Endothelial cell of umbilical vein (primary cell): ENCODE measurements at regions not wholly inside any gene's neighbourhood (a gene's known extent, or its start where the extent isn't known, plus 50 kb on each side); places are given as distances from the start of the nearest gene placed in this dataset.

Experiments
- BruUV-seq: library from RNA; stranded (reverse); fragments of 400-500 nt; replicated peaks from 2 replicates; lab custom pipeline; 2021; lab: Mats Ljungman, UMichigan
- CTCF ChIA-PET: fragments of 300-600, 350-600 bp; sonication (Branson Sonifier 250); formaldehyde crosslinking; loops from one replicate; lab custom pipeline; 2021; ENCODE audit warnings: antibody characterized with exemption, inconsistent platforms; lab: Charles Lee
- POLR2A ChIA-PET: fragments of 300-600, 350-600 bp; sonication (Branson Sonifier 250); formaldehyde crosslinking; loops from one replicate; lab custom pipeline; 2021; ENCODE audit warnings: antibody characterized with exemption, inconsistent platforms; lab: Charles Lee
- DNase-seq: peaks from one replicate; pipeline ENCODE4 v3.0.0-alpha.2; 2011; ENCODE audit warnings: low read depth, low spot score
- FAIRE-seq: peaks from 2 replicates; lab custom pipeline; 2011; peaks lifted over from hg19 to GRCh38; lab: Jason Lieb, UNC
- H2AFZ ChIP-seq: 2 replicates; pipeline ENCODE4 v1.6.0; 2012; ENCODE audit warnings: low read depth, low read length, control low read depth, inconsistent platforms
- H3K27ac ChIP-seq: 2 replicates; pipeline ENCODE4 v1.5.1; 2011; ENCODE audit warnings: low read depth, mild to moderate bottlenecking, control low read depth, low read length, moderate library complexity; ENCODE audit not compliant: insufficient read depth
- H3K27me3 ChIP-seq, 2 experiments: 2 replicates each; pipeline versions ENCODE4 v1.6.0 to v1.6.1; 2011; ENCODE audit warnings: low read length in 2 of 2, mixed read lengths in 1 of 2; ENCODE audit not compliant: control insufficient read depth in 2 of 2, insufficient read depth in 2 of 2
- H3K36me3 ChIP-seq, 2 experiments: 2 replicates in 1 of 2; 3 replicates in 1 of 2; pipeline ENCODE4 v1.5.1; 2011; ENCODE audit warnings: low read length in 2 of 2, mild to moderate bottlenecking in 1 of 2, moderate library complexity in 1 of 2; ENCODE audit not compliant: control insufficient read depth in 2 of 2, insufficient read depth in 2 of 2; ENCODE audit errors: extremely low read depth in 1 of 2
- H3K4me1 ChIP-seq: 3 replicates; pipeline ENCODE4 v1.5.1; 2011; ENCODE audit warnings: mild to moderate bottlenecking, low read length; ENCODE audit not compliant: control insufficient read depth, insufficient read depth; ENCODE audit errors: extremely low read depth
- H3K4me2 ChIP-seq: 2 replicates; pipeline ENCODE4 v1.6.1; 2011; ENCODE audit warnings: low read length, control low read depth, mixed read lengths; ENCODE audit not compliant: insufficient read depth
- H3K4me3 ChIP-seq, 3 experiments: fragments of 200-600 bp in 1 of 3; sonication (generic), shearing (Covaris generic) in 1 of 3; replicated peaks in 1 of 3; 2 replicates each; pipeline ENCODE4 v1.5.1; 2011 to 2016; ENCODE audit warnings: control low read depth in 3 of 3, low read length in 3 of 3, mild to moderate bottlenecking in 2 of 3, inconsistent platforms in 1 of 3, low read depth in 1 of 3, moderate library complexity in 1 of 3; ENCODE audit not compliant: insufficient read depth in 1 of 3
- H3K79me2 ChIP-seq: 2 replicates; pipeline ENCODE4 v1.6.0; 2012; ENCODE audit warnings: low read length, inconsistent platforms; ENCODE audit not compliant: control insufficient read depth, insufficient read depth
- H3K9ac ChIP-seq: replicated peaks from 2 replicates; pipeline ENCODE3; 2011; ENCODE audit warnings: low read length, control low read depth; ENCODE audit not compliant: insufficient read depth; ENCODE audit errors: extremely low read depth
- H3K9me1 ChIP-seq: replicated peaks from 3 replicates; pipeline ENCODE4 v1.6.0; 2011; ENCODE audit warnings: mild to moderate bottlenecking, low read length; ENCODE audit not compliant: control insufficient read depth, insufficient read depth; ENCODE audit errors: extremely low read depth
- H3K9me3 ChIP-seq: replicated peaks from 2 replicates; pipeline ENCODE4 v1.5.1; 2012; ENCODE audit warnings: low read length, inconsistent platforms; ENCODE audit not compliant: control insufficient read depth, insufficient read depth
- H4K20me1 ChIP-seq: replicated peaks from 2 replicates; pipeline ENCODE3; 2011; ENCODE audit warnings: mild to moderate bottlenecking, low read length; ENCODE audit not compliant: control insufficient read depth, insufficient read depth; ENCODE audit errors: extremely low read depth
- CTCF ChIP-seq, 2 donors: IDR thresholded peaks; 1 replicate in 1 of 2; 2 replicates in 1 of 2; pipeline ENCODE4 v1.5.1; 2011; ENCODE audit warnings: low read length in 2 of 2, mild to moderate bottlenecking in 2 of 2, moderate library complexity in 2 of 2, control low read depth in 1 of 2, inconsistent platforms in 1 of 2, low read depth in 1 of 2; ENCODE audit not compliant: insufficient read depth in 1 of 2; ENCODE audit errors: extremely low read depth in 1 of 2
- EZH2 ChIP-seq: IDR thresholded peaks from 2 replicates; pipeline ENCODE4 v1.6.1; 2012; ENCODE audit warnings: borderline replicate concordance, low read depth, mild to moderate bottlenecking, moderate library complexity, low read length, inconsistent platforms; ENCODE audit not compliant: severe bottlenecking
- FOS ChIP-seq: IDR thresholded peaks from 2 replicates; pipeline ENCODE4 v1.6.1; 2011; ENCODE audit warnings: mild to moderate bottlenecking, low read length, moderate library complexity, borderline replicate concordance; ENCODE audit not compliant: insufficient read depth
- GATA2 ChIP-seq: IDR thresholded peaks from 2 replicates; pipeline ENCODE4 v1.7.0; 2011; ENCODE audit warnings: low read depth, mild to moderate bottlenecking, moderate library complexity, mixed read lengths, low read length; ENCODE audit not compliant: insufficient read length, insufficient read depth
- JUN ChIP-seq: IDR thresholded peaks from 2 replicates; pipeline ENCODE4 v1.6.1; 2011; ENCODE audit warnings: borderline replicate concordance, low read depth; ENCODE audit not compliant: insufficient read length, insufficient read depth
- MYC ChIP-seq: IDR thresholded peaks from one replicate; pipeline ENCODE4 v1.6.1; 2011; ENCODE audit warnings: mild to moderate bottlenecking, low read depth, low read length
- POLR2A ChIP-seq: IDR thresholded peaks from 2 replicates; pipeline ENCODE4 v1.6.1; 2012; ENCODE audit warnings: low read depth, mild to moderate bottlenecking, control low read depth, low read length
- POLR2AphosphoS5 ChIP-seq: IDR thresholded peaks from 2 replicates; pipeline ENCODE4 v1.6.1; 2012; ENCODE audit warnings: low read depth, mild to moderate bottlenecking, control low read depth, low read length, moderate library complexity; ENCODE audit not compliant: insufficient read depth
- dilution Hi-C: fragments of 300-500 bp; cut with MboI; formaldehyde crosslinking; loops from one replicate; pipeline ENCODE4 v1.15.0; 2019; ENCODE audit warnings: low sequenced_read_pairs; ENCODE audit not compliant: extremely low pct_ligation_motif_present
- intact Hi-C: fragments of 100-400 bp; cut with micrococcal nuclease; formaldehyde crosslinking; loops from one replicate; pipeline ENCODE4 v1.10.0; 2022
- TF ChIP-seq, protein P1 (sequence below): IDR thresholded peaks from 2 replicates; pipeline ENCODE4 v1.6.1; 2011; ENCODE audit not compliant: insufficient read depth, insufficient read length

DNA sequence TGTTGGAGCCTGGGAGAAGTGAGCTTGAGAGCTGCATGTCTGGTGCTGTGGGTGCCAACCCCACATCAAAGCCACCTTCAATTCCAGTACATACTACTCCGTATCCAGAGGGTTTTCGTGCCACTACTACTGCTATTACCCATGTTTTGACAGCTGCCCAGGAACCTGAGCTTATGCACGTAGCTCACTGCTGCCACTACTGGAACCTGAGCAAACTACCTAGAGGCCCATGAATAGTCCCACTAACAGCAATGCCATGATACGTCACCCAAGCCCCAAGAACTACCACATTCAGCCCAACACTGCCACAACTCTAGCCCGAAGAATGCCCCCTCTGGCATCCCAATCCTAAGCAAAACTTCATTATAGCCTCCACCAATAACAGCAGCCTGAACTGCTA lies 215.2 kb upstream of the BCHE start:
- Histone ChIP-seq H3K9ac (no peak overlapping the region), H3K79me2 (no peaks in the 10 kb centered on the region), H3K27me3 (no peaks in the 10 kb centered on the region), H3K9me3 (no peaks in the 10 kb centered on the region), H3K9me1 (no peaks in the 10 kb centered on the region), H4K20me1 (no peaks in the 10 kb centered on the region), H3K4me2 (no peak overlapping the region), H2AFZ (no peak overlapping the region), H3K4me3 (no peak overlapping the region), H3K27ac (no peak overlapping the region), H3K36me3 (no peaks in the 10 kb centered on the region), H3K4me1 (no peaks in the 10 kb centered on the region)
- CTCF ChIA-PET: no interaction called here
- BruUV-seq: no TSS peak
- DNase-seq: no peak
- POLR2A ChIA-PET: no interaction called here
- TF ChIP-seq, protein P1, sequence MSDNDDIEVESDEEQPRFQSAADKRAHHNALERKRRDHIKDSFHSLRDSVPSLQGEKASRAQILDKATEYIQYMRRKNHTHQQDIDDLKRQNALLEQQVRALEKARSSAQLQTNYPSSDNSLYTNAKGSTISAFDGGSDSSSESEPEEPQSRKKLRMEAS: no peak
- TF ChIP-seq CTCF (IDR thresholded peaks at IDR 0.05; ENCODE audit: extremely low read depth in 1 of 2, insufficient read depth in 1 of 2, low read depth in 1 of 2, low read length in 2 of 2) (no peak), GATA2 (no peak), POLR2AphosphoS5 (no peak), EZH2 (no peak), POLR2A (no peak), FOS (no peak), JUN (no peak), MYC (no peak)
- dilution Hi-C loops (no loop called here), intact Hi-C loops (no loop called here)
- FAIRE-seq: no peak
